ENCODE measurements at regions not wholly inside any gene's neighbourhood (a gene's known extent, or its start where the extent isn't known, plus 50 kb on each side); places are given as distances from the start of the nearest gene placed in this dataset.
A peak's percentile ranks its signal among the peaks of the same experiment; 100 is the strongest.
"Not testable (repeated sequence)": the region's sequence is repeated elsewhere in the genome, so short reads cannot be mapped to it uniquely, and the experiment has no call there.

DNA sequence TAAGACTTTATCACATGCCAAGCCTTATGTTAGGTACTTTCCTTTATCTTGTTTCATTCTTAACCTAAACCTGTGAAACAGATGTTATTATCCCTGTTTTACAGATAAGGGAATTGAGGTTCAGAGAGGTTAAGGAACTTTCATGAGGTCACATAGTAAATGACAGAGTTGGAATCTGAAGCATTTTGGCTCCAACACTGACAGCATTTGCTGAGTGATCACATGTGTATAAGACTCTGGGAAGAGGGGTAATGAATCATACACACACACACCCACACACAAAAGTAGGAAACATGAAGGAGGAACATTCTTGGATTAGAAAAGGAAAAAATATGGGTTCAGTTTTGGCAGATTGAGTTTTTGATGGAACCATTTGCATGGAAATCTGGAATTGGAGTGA lies 212.5 kb downstream of the GJA1 start:
- DNase-seq, result no peak

DNA sequence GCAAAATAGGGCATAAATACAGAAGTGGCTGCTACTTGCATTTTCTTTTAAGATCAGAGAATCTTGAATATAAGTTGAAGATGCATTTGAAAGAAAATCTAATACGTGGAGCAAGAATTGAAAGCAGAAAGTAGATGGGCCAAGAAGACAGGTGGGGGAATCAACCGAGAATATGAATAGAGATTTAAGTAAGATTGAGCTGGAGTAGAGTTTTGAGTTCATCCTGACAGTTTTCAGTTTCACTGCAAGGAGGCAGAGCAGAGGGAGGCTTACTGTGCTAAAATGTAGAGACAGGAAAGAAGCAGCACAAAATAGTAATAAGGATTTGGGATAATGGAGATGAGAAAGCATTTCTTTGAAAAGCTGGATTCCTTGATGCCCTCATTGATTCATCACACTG lies 214.5 kb downstream of the GJA1 start:
- DNase-seq, result no peak

GRCh38 chr6:121651420-121651819 lies 216.0 kb downstream of the GJA1 start:
- DNase-seq, result no peak

DNA sequence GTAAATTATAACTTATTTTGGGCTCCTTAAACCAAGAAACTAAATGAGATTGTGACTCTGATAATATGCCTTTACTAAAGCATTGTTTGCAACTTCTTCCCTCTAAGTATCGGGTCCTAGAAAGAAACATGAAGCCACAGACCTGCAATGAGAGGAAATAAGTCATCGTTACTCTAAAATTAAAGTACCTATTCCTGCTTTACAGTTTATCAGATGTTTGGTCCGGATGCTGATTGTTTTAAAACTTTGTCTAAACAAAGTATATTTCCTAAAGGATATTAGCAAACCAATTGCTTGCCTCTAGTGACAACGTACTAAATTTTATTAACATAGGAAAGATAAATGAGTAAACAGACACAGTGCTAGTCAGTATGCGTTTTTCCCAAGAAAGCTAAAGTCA lies 216.8 kb downstream of the GJA1 start:
- no peak for DNase-seq

- DNase-seq, result peak; percentile 77
These were observed 217.5 kb downstream of the GJA1 start for GRCh38 chr6:121652726-121653623.

GRCh38 chr6:121653624-121654008 lies 218.2 kb downstream of the GJA1 start:
- no peak for DNase-seq

DNA sequence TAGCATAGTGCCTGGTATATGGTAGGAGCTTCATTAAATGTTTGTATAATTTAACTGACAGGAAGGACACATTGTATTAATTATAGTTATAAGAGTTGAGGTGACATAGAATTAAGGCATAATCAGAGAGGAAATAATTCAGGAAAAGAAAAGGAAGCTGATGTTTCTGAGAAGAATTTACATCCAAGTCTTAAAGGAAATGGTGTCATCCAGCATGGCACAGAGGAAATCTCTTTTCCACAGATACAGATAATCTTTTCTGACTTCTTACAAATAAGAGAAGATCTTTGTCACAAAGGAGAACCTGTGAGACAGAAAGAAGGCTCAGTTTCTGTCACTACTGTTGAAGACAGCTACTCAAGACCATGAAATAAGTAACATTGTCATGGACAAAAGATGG lies 222.5 kb downstream of the GJA1 start:
- DNase-seq, result no peak

GRCh38 chr6:121660277-121660676 lies 224.8 kb downstream of the GJA1 start:
- no peak for DNase-seq

DNA sequence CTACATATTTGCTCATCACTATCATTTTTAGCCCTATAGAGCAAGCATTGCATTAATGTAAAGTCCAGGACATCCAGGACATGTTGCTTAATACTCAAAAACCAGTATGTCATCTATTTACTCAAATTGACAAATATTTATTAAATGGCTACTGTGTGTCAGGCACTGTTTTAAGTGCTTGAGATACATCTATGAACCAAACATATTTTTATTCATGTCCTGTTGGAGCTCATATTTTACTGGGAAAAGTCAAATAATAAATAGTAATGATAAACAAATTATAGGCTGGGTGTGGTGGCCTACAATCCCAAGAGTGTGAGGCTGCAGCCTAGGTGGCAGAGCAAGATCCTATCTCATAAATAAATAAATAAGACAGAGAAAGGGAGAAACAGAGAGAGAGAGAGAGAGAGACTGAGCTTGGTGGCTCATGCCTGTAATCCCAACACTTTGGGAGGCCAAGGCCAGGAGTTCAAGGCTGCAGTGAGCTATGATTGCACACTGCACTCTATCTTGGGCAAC lies 227.9 kb downstream of the GJA1 start:
- no peak for DNase-seq

- no peak for DNase-seq
These were observed 228.7 kb downstream of the GJA1 start for GRCh38 chr6:121664158-121664557.

GRCh38 chr6:121666814-121667213 lies 231.4 kb downstream of the GJA1 start:
- peak; percentile 60 for DNase-seq

- DNase-seq, result no peak
These were observed 232.8 kb downstream of the GJA1 start for GRCh38 chr6:121668259-121668658.

DNA sequence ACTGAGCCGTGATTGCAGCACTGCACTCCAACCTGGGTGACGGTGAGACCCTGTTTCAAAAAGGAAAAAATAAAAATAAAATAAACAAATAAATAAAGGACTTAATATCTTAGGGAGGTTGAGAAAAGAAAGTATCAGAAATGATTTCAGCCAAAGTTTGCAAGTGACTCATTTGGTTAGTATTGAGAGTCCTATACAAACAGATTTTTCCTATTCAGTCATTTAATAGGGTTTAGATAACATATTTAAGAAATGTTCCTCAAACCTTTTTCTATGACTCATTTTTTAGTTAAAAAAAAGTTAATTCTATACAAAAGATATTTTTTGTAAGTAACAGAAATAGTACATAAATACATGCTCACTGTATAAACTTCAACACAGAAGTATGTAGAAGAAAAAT lies 235.1 kb downstream of the GJA1 start:
- DNase-seq, result no peak

DNA sequence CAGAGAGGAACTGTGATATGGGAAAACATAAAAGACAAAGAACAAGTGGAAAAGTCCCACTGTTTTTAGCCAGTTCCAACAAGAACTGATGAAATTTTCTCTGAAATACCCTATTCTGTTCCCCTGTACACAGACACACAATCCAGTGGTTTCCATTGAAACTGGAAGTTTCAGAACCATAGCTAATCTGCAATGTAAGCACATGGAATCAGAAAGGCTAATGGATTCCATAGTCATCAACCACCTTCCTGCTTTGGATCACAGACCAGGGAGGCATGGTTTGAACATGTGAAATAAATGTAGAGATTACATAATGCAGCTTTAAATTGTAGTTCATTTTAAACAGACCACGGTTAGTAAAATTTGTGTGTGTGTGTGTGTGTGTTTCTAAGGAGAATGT lies 242.1 kb downstream of the GJA1 start:
- no peak for DNase-seq

- DNase-seq, result no peak
These were observed 242.8 kb downstream of the GJA1 start for GRCh38 chr6:121678245-121678644.

DNA sequence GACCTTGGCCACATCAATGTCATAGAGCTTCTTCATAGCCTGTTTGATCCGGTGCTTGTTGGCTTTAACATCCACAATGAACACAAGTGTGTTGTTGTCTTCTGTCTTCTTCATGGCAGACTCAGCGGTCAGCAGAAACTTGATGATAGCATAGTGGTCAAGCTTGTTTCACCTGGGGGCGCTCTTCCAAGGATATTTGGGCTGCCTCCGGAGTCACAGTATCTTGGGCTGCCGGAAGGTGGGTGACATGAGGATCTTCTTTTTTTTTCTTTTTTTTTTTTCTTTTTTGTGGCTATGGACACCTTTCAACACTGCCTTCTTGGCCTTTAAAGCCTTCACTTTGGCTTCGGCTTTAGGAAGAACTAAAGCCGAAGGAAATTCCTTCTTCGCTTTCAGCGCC lies 244.6 kb downstream of the GJA1 start:
- DNase-seq, result no peak

GRCh38 chr6:121682666-121683065 lies 247.2 kb downstream of the GJA1 start:
- DNase-seq, result no peak

DNA sequence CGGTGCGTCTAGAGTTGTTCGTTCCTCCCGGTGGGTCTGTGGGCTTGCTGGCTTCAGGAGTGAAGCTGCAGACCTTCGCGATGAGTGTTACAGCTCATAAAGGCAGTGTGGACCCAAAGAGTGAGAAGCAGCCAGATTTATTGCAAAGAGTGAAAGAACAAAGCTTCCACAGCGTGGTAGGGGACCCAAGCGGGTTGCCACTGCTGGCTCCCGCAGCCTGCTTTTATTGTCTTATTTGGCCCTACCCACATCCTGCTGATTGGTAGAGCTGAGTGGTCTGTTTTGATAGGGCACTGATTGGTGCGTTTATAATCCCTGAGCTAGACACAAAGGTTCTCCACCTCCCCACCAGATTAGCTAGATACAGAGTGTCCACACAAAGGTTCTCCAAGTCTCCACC lies 250.4 kb downstream of the GJA1 start:
- DNase-seq, result not testable (repeated sequence)

DNA sequence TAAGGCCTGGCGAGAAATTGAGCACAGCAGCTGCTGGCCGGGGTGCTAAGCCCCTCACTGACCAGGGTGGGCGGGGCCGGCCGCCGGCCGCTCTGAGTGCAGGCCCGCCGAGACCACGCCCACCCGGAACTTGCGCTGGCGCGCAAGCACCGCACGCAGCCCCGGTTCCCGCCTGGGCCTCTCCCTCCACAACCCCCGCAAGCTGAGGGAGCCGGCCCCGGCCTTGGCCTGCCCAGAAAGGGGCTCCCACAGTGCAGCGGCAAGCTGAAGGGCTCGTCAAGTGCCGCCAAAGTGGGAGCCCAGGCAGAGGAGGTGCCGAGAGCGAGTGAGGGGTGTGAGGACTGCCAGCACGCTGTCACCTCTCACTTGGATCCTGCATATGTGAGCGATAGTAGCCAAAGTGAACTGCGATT lies 251.2 kb downstream of the GJA1 start:
- DNase-seq, result no peak

GRCh38 chr6:121688974-121689373 lies 253.5 kb downstream of the GJA1 start:
- DNase-seq, result no peak

DNA sequence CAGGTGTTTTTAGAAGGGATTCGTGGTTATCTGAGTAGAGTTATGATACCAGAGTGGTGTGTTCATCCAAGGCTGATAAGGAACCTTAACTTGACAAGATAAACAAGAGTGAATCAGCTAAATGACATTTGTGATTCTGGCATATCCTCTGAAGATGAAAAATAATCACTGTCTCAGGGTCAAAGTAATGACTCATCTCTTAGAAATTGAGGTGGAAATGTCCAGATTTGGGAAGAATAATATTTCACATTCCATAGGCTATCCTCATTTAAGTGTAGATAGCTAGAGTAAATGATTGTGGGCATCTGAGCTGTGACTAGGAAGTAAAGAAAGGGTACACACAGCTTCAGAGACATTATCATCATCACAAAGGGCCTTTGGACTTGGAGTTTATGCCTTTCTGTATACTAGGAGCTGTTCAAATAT lies 255.7 kb downstream of the GJA1 start:
- DNase-seq, result no peak

DNA sequence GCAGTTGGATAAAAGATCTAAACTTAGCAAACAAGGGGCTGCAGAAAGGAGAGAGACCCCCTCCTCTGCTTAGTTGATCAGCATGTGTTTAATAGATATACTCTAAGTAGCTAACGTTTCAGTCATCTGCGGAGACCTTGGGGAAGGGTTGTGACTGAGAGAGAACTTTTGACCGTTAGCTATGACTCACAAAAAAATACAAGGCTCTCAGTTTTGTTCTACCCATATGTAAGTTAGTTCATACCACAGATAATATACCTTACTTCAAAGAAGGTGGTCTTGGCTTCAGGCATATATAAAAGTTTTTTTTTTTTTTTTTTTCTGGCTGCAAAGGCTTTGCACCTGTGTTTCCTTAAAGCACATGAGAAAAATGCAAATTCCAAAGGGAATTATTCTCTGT lies 258.9 kb downstream of the GJA1 start:
- no peak for DNase-seq

DNA sequence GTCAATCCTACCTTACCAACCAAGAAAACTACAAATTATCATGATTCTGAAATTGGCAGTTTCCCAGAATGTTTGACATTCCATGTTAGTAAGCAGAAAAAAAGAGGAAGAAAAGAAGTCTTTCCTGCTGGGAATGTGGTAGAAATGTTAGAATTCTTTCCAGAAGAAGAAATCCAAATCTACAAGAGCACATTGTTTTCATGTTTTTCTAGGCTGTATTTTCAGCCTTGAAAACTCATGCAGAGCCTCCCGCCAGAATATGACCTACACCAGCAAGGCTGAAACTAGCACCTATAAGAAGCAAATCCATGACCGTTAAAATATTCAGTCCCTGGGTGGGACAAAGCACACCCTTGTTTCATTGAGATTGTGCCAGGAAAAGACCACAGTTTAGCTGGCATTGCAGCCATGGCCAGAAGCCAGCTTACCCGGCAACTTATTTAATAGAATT lies 259.4 kb downstream of the GJA1 start:
- no peak for DNase-seq

DNA sequence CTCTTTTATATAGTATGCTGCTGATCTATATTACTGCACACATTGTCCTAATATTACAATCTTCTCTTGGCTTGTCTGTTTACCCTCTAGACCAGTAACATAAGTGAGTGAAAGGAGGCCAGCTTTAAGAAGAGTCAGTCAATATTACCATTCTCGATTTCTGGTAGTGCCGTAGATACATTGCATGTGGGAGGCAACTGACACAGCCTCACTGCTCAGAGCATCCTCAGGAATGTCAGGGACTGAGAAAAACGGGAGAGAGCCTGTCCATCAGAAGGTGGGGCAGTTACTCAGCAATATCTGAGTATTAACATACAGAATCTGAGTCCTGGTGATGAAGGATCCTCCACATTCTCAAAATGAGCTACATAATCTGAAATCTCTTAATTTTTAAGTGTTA lies 259.9 kb downstream of the GJA1 start:
- no peak for DNase-seq

DNA sequence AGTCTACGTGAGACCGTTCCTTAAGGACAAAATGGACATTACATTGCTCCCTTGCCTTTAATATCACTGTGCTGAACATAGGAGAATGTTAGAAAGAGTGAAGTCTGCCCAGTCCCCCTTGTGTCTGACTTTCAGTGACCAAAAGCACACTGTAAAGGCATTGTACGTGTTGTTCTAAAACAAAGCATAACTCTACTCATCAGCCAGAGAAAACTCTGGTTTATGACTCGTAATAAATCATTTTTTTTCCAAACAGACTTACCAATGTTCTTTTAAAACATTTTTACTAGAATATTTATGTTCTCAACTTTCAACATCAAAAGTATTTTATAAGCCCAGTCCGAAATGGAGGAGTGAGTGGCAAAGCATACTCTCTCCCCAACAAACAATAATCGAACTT lies 262.5 kb downstream of the GJA1 start:
- no peak for DNase-seq

All from suppressor macrophage treated with lipopolysaccharide for 4 hours (primary cell).